ENCODE measurements at regions not wholly inside any gene's neighbourhood (a gene's known extent, or its start where the extent isn't known, plus 50 kb on each side); places are given as distances from the start of the nearest gene placed in this dataset.

DNA sequence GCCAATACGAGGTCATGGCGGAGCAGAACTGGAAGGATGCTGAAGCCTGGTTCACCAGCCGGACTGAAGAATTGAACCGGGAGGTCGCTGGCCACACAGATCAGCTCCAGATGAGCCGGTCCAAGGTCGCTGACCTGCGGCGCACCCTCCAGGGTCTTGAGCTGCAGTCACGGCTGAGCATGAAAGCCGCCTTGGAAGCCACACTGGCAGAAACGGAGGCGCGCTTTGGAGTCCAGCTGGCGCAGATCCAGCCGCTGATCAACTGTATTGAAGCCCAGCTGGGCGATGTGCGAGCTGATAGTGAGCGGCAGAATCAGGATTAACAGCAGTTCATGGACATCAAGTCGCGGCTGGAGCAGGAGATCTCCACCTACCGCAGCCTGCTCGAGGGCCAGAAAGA is 296.9 kb downstream of the OGFRL1 start:
- peaks cover 2% of the 10 kb centered on the region for H3K9me3 Mint-ChIP-seq
- no peak overlapping the region for H3K27ac Mint-ChIP-seq
- WGBS, 2 experiments (ENCODE audit: insufficient coverage in 1 of 2, insufficient read length in 1 of 2): 95 to 97% methylated on average over 15 to 23 of the region's 23 CpGs
- H3K4me1 Mint-ChIP-seq: no peaks in the 10 kb centered on the region
- peaks cover 2% of the 10 kb centered on the region for H3K27me3 Mint-ChIP-seq (ENCODE audit: insufficient read depth)
- Histone ChIP-seq H3K9ac (ENCODE audit: extremely low read depth, low read length, poor library complexity, severe bottlenecking) (no peak overlapping the region), H3K4me1 (ENCODE audit: control insufficient read depth, insufficient read depth, low read length) (no peaks in the 10 kb centered on the region), H3K36me3 (ENCODE audit: control insufficient read depth, insufficient read depth, low read length) (no peaks in the 10 kb centered on the region), H3K27me3 (ENCODE audit: control insufficient read depth, insufficient read depth, low read length, poor library complexity, severe bottlenecking) (no peaks in the 10 kb centered on the region), H3K4me3 (ENCODE audit: low read length) (no peak overlapping the region), H3K9me3 (ENCODE audit: control insufficient read depth, low read length) (no peaks in the 10 kb centered on the region), H3K27ac (ENCODE audit: low read depth, low read length) (no peak overlapping the region)
- H3K36me3 Mint-ChIP-seq (ENCODE audit: low read depth): no peaks in the 10 kb centered on the region
- no peak overlapping the region for H3K4me3 Mint-ChIP-seq
- no peak for DNase-seq
- TF ChIP-seq, protein P1, sequence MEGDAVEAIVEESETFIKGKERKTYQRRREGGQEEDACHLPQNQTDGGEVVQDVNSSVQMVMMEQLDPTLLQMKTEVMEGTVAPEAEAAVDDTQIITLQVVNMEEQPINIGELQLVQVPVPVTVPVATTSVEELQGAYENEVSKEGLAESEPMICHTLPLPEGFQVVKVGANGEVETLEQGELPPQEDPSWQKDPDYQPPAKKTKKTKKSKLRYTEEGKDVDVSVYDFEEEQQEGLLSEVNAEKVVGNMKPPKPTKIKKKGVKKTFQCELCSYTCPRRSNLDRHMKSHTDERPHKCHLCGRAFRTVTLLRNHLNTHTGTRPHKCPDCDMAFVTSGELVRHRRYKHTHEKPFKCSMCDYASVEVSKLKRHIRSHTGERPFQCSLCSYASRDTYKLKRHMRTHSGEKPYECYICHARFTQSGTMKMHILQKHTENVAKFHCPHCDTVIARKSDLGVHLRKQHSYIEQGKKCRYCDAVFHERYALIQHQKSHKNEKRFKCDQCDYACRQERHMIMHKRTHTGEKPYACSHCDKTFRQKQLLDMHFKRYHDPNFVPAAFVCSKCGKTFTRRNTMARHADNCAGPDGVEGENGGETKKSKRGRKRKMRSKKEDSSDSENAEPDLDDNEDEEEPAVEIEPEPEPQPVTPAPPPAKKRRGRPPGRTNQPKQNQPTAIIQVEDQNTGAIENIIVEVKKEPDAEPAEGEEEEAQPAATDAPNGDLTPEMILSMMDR (conservative IDR thresholded peaks at IDR 0.05): no peak

DNA sequence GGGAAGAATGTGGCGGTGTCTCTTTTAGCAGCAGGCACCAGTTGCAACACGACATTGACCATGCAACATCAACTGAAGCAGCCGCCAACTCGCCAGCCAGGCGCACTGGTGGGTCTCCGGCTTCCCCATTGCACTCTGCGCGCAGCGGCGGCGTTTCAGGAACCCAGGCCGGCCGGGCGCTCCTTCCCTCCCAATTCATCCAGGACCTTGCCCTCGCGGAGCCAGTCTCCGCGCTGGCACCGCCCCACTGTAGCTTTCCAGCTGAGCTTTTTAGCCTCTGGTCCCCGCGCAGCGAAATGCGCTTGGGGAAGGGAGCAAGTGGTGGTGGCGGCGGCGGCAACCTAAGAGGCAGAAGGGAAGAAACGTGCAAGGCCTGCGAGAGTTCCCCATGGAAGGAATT is 297.9 kb upstream of the RIMS1 start:
- Mint-ChIP-seq H3K36me3 (ENCODE audit: low read depth) (no peaks in the 10 kb centered on the region), H3K27me3 (ENCODE audit: insufficient read depth) (peaks cover 2% of the 10 kb centered on the region), H3K4me1 (no peaks in the 10 kb centered on the region), H3K4me3 (no peak overlapping the region), H3K9me3 (peaks cover 2% of the 10 kb centered on the region), H3K27ac (no peak overlapping the region)
- H3K4me1 ChIP-seq (ENCODE audit: control insufficient read depth, insufficient read depth, low read length): no peaks in the 10 kb centered on the region
- no peaks in the 10 kb centered on the region for H3K36me3 ChIP-seq (ENCODE audit: control insufficient read depth, insufficient read depth, low read length)
- H3K27me3 ChIP-seq (ENCODE audit: control insufficient read depth, insufficient read depth, low read length, poor library complexity, severe bottlenecking): no peaks in the 10 kb centered on the region
- no peak overlapping the region for H3K27ac ChIP-seq (ENCODE audit: low read depth, low read length)
- peak; percentile 46 for DNase-seq
- no peak overlapping the region for H3K9ac ChIP-seq (ENCODE audit: extremely low read depth, low read length, poor library complexity, severe bottlenecking)
- no peak overlapping the region for H3K4me3 ChIP-seq (ENCODE audit: low read length)
- 95 to 97% methylated on average over 11 to 28 of the region's 28 CpGs for WGBS, 2 experiments (ENCODE audit: insufficient coverage in 1 of 2, insufficient read length in 1 of 2)
- no peaks in the 10 kb centered on the region for H3K9me3 ChIP-seq (ENCODE audit: control insufficient read depth, low read length)
- TF ChIP-seq, protein P1 (conservative IDR thresholded peaks at IDR 0.05): no peak

DNA sequence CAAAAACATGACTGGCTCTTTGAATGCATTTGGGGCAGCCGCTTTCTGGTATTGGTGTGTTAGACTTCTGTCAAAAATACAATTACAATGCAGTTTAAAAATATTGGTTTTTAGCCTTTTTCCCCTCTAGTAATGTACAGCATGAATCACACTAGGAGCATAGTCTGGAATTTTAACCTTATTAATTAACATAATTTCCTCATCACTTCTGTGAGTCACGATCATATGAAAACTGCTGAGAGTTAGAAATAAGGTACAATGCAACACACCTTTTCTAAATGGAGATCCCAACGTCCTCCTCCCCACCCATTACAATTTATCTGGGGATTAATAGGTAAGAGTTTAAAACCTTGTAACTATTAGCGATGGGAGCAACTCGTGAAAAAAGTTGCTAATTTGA is 297.1 kb upstream of the RIMS1 start:
- Histone ChIP-seq H3K9ac (ENCODE audit: extremely low read depth, low read length, poor library complexity, severe bottlenecking) (no peak overlapping the region), H3K9me3 (ENCODE audit: control insufficient read depth, low read length) (no peaks in the 10 kb centered on the region), H3K27me3 (ENCODE audit: control insufficient read depth, insufficient read depth, low read length, poor library complexity, severe bottlenecking) (no peaks in the 10 kb centered on the region), H3K36me3 (ENCODE audit: control insufficient read depth, insufficient read depth, low read length) (no peaks in the 10 kb centered on the region), H3K4me1 (ENCODE audit: control insufficient read depth, insufficient read depth, low read length) (no peaks in the 10 kb centered on the region), H3K4me3 (ENCODE audit: low read length) (no peak overlapping the region), H3K27ac (ENCODE audit: low read depth, low read length) (no peak overlapping the region)
- Mint-ChIP-seq H3K4me1 (no peaks in the 10 kb centered on the region), H3K36me3 (ENCODE audit: low read depth) (no peaks in the 10 kb centered on the region), H3K27me3 (ENCODE audit: insufficient read depth) (peaks cover 2% of the 10 kb centered on the region), H3K27ac (no peak overlapping the region), H3K9me3 (peaks cover 2% of the 10 kb centered on the region), H3K4me3 (no peak overlapping the region)
- WGBS, 2 experiments (ENCODE audit: insufficient coverage in 1 of 2, insufficient read length in 1 of 2): 81 to 92% methylated on average over 2 to 5 of the region's 5 CpGs
- TF ChIP-seq, protein P1 (conservative IDR thresholded peaks at IDR 0.05): no peak
- DNase-seq: no peak
